ENCODE measurements at regions not wholly inside any gene's neighbourhood (a gene's known extent, or its start where the extent isn't known, plus 50 kb on each side); places are given as distances from the start of the nearest gene placed in this dataset.

GRCh38 chr7:131238347-131238931 lies 89.2 kb upstream of the MKLN1 start:
- no peak for DNase-seq

DNA sequence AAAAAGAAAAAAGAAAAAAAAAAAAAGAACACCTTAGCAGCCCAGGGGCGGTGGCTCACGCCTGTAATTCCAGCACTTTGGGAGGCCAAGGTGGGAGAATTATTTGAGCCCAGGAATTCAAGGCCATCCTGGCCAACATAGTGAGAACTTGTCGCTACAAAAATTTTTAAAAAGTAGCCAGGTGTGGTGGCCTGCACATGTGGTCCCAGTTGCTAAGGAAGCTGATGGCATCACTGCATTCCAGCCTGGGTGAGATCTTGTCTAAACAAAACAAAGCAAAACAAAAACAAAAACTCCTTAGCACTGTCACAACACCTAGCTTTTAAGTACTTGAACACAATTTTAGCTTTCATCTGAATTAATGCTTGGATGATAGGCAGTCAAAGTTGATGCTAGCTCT lies 86.3 kb upstream of the MKLN1 start:
- no peak for DNase-seq

GRCh38 chr7:131242123-131242650 lies 85.5 kb upstream of the MKLN1 start:
- no peak for DNase-seq

DNA sequence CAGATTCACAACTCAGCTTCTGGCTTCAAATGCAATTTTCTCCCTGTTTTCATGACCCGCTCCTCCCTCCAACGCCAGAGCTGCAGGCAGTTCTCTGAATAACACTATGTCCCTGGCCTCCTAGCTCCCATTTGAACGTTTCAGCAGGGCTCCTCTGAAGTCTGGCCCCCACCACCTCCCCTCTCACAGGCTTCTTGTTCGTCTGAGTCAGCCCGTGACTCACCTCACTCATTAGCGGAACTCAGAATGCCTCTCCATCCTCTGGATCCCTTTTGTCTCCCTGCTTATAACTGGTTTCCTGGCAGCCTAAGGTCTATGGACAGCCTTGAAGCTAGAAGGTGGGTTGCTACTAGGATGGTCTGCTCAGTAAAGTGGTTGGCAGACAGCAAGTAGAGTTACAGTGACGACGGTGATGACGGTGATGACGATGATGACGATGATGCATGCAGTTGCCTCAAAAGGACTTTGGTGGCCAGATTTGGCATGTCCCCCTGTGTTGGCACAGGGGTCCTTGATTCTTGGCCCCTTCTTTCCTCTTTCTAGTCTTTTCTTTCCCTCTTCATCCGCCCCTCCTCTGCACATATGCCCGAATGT lies 83.3 kb upstream of the MKLN1 start:
- no peak for DNase-seq

- no peak for DNase-seq
These were observed 78.7 kb upstream of the MKLN1 start for GRCh38 chr7:131249003-131249402.

GRCh38 chr7:131249483-131249882 lies 78.2 kb upstream of the MKLN1 start:
- no peak for DNase-seq

- DNase-seq, result no peak
These were observed 77.3 kb upstream of the MKLN1 start for GRCh38 chr7:131250331-131250730.

DNA sequence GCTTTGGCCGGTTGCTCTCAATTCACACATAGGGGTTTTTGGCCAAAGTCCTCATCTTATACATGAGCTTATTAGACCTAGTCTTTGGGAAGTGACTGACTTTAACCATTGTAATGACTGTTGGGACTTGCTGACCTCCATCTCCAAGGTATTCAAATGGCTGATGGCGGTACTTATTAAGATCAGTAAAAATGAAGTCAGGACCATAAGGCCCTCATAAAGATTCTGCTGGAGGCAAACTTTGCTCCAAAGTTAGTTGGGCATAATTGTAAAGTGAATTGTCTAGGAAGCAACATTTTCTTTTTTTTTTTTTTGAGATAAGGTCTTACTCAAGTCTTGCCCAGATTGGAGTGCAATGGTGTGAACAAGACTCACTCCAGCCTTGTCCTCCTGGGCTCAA lies 76.3 kb upstream of the MKLN1 start:
- DNase-seq, result no peak

DNA sequence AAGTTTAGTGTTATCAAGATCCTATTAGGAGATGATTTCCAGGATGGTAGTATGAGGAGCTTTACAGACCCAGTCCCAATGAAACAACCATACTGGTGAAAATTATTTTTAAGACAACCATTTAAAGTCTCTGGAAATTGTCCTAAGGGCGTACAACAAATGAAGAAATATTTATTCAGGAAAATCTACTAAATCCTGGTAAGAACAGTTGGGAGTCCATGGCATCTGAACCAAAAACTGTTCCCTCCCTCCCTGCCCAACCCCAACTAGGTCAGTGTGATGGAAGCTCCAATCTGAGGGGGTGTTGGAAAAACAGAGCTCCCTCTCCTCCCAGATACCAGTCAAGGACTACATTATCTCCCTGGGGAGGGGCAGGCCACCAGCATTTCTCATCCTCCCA lies 74.7 kb upstream of the MKLN1 start:
- DNase-seq, result no peak

DNA sequence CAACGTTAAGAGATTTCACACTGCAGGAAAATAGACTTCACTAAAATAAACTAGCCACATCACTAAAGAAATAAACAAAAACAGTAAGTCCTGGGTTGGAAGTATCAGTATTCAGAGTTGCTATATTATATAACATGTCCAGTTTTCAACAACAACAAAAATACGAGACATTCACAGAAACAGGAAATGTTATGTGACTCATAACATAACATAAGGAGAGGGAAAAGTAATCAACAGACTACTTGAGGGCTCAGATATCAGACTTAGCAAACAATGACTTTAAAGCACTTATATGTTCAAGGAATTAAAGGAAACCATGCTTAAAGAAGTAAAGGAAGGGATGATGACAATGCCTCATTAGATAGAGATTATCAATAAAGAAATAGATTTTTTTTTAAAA lies 73.5 kb upstream of the MKLN1 start:
- DNase-seq, result no peak

DNA sequence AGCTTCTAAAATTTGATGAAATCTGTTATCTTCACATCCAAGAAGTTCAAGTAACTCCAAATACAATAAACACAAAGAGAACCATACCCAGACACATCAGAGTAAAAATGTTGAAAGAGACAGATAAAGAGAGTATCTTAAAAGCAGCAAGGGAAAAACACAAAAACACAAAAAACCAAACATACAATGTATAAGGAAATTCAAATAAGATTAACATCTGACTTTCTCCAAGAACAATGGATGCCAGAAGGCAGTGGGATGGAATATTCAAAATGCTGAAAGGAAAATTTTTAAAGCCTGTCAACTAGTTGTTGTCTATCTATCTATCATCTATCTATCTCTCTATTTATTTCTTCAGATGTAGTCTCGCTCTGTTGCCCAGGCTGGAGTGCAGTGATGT lies 72.4 kb upstream of the MKLN1 start:
- no peak for DNase-seq

- no peak for DNase-seq
These were observed 66.1 kb upstream of the MKLN1 start for GRCh38 chr7:131261476-131261994.

DNA sequence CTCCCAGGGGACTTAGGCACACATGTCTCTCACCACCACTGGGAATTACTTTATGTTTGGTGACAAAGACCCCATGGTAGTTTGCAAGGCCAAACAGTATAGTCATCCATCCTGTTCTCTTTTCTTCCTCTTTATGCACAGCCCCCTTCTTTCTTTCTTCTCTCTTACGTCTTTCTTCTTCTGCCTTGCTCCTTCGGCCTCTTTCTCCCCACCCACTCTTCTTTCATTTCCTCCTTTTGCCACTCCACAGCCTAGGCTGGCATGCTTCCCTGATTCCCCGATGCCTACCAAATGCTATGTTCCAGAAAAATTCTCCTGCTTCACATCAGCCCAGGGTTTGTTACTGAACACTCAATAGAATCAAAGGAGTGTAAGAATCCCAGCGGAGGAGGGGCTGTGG lies 62.4 kb upstream of the MKLN1 start:
- no peak for DNase-seq

DNA sequence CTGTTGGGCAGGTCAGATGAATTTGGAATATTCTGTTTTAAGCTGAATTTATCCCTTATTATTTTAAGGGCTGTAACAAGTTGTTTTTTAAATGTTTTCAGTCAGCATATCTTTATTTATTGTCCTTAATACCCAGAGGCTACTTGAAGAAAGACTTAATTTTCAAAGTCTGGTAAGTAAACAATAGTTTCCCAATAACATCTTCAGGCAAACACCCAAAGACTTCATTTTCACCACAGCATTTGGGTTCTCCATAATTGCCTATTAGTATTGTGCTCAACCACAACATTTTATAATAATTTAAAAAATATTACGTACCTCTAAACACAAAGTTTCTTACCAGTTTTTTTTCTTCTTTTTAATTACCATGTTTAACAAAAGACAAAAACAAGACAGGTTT lies 60.0 kb upstream of the MKLN1 start:
- no peak for DNase-seq

GRCh38 chr7:131268906-131269305 lies 58.8 kb upstream of the MKLN1 start:
- DNase-seq, result no peak

DNA sequence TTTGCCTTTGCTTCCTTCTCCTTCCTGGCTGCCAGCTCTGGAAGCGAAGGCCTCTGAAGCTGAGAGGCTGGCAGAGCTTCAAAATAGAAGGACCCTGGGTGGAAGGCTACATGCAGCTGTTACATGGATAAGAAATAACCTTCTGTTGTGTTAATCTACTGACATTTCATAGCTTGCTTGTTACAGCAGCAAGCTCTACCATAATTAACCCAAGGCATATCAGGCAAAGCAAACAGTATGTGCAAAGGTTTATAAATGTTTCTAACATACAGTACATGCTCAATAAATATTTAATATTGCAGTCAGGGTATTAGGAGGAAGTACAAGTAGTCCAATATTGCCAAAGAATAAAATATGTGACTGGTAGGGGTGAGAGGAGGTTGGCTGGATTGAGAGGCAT lies 55.6 kb upstream of the MKLN1 start:
- no peak for DNase-seq

- DNase-seq, result no peak
These were observed 52.7 kb upstream of the MKLN1 start for GRCh38 chr7:131274986-131275385.

DNA sequence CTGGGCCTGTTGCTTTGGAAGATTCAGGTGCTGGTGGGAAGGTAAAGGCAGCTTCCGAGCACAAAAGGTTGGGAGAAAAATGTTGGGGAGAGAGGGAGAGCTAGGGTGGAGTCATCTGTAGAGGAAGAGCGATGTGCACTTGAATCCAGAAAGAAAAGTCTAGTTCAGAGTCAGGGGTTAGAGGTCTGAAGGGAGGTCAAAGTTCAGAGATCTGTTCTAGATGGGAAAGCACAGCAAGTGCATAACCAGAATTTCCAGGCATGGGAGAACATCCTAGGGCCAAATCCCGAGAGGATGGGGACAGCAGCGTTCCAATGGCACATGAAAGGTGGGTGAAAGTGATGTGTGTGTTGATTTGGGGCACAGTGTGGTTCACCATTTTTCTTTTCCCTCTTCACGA lies 51.5 kb upstream of the MKLN1 start:
- DNase-seq, result no peak

GRCh38 chr7:131276748-131277147 lies 50.9 kb upstream of the MKLN1 start:
- DNase-seq, result no peak
